ENCODE measurements at regions not wholly inside any gene's neighbourhood (a gene's known extent, or its start where the extent isn't known, plus 50 kb on each side); places are given as distances from the start of the nearest gene placed in this dataset.

- Mint-ChIP-seq H3K4me3 (no peak overlapping the region), H3K27me3 (ENCODE audit: low read depth) (peaks cover 3% of the 10 kb centered on the region), H3K4me1 (peaks cover 37 to 39% of the 10 kb centered on the region in 2 experiments), H3K27ac (no peak overlapping the region), H3K9me3 (no peaks in the 10 kb centered on the region; a peak in 1 of 5 replicates), H3K36me3 (ENCODE audit: insufficient read depth in 1 of 3, low read depth in 3 of 3) (no peaks in the 10 kb centered on the region; a peak in 1 of 7 replicates)
- WGBS (ENCODE audit: extremely low coverage, insufficient read length, low lambda C conversion rate) = no CpG with 5 or more reads among the region's 2 CpGs
- Histone ChIP-seq H4K5ac (ENCODE audit: insufficient read length, low read depth, low read length) (no peak overlapping the region), H3K23ac (ENCODE audit: insufficient read length, low read depth, low read length) (no peak overlapping the region), H3K23me2 (ENCODE audit: insufficient read length, low read depth, low read length, poor library complexity, severe bottlenecking) (no peaks in the 10 kb centered on the region), H3K14ac (ENCODE audit: insufficient read depth, low read length) (no peak overlapping the region), H3K9me3 (ENCODE audit: control insufficient read depth, low read depth, low read length) (no peaks in the 10 kb centered on the region), H2AK5ac (ENCODE audit: insufficient read length, low read length) (no peak overlapping the region), H2AFZ (ENCODE audit: low read length) (no peak overlapping the region), H2BK120ac (ENCODE audit: low read depth, low read length, poor library complexity, severe bottlenecking) (no peak overlapping the region), H2BK15ac (ENCODE audit: low read depth, low read length) (no peak overlapping the region), H3T11ph (ENCODE audit: low read length) (no peak overlapping the region), H3K18ac (ENCODE audit: insufficient read length, low read depth, low read length) (no peak overlapping the region), H3K27ac (ENCODE audit: insufficient read length, low read depth, low read length) (no peak overlapping the region), H2BK20ac (ENCODE audit: low read depth, low read length, poor library complexity, severe bottlenecking) (no peak overlapping the region), H3K27me3 (ENCODE audit: insufficient read depth, low read length) (no peaks in the 10 kb centered on the region), H3K56ac (ENCODE audit: insufficient read length, low read depth, low read length) (no peak overlapping the region), H3K79me1 (ENCODE audit: insufficient read depth, low read depth, low read length, poor library complexity, severe bottlenecking) (no peaks in the 10 kb centered on the region), H3K79me2 (ENCODE audit: insufficient read depth, low read length) (no peaks in the 10 kb centered on the region), H3K4me2 (ENCODE audit: insufficient read depth, insufficient read length, low read length) (no peak overlapping the region), H2BK12ac (ENCODE audit: insufficient read length, low read depth, low read length) (no peak overlapping the region), H3K4me1 (ENCODE audit: insufficient read depth, low read length) (peaks cover 12% of the 10 kb centered on the region), H4K20me1 (ENCODE audit: control insufficient read depth, insufficient read depth, insufficient read length) (no peaks in the 10 kb centered on the region), H3K9ac (ENCODE audit: extremely low read depth, insufficient read length, low read length) (no peak overlapping the region), H4K91ac (ENCODE audit: insufficient read length, low read depth, low read length) (no peak overlapping the region), H4K8ac (replicated peaks; ENCODE audit: insufficient read length, low read depth, low read length) (no peak overlapping the region), H3K4ac (ENCODE audit: low read depth, low read length) (no peak overlapping the region), H2BK5ac (ENCODE audit: insufficient read length, low read length) (no peak overlapping the region)
- TF ChIP-seq CTCF (conservative IDR thresholded peaks at IDR 0.05) = no peak
- no peak for DNase-seq
Observed at GRCh38 chr19:28297036-28297435, 915.9 kb downstream of the UQCRFS1 start.
